Peyer's patch (tissue), 4 donors: ENCODE measurements at regions not wholly inside any gene's neighbourhood (a gene's known extent, or its start where the extent isn't known, plus 50 kb on each side); places are given as distances from the start of the nearest gene placed in this dataset.

Experiments used
- DNase-seq, 3 donors: peaks; one replicate each; pipeline ENCODE4 v3.0.0-alpha.2; 2017 to 2019
- H3K27ac ChIP-seq, 4 donors: fragments of 200-600 bp; sonication (generic); one replicate each; pipeline ENCODE4 v1.5.1; 2016 to 2019
- H3K27me3 ChIP-seq, 2 donors: fragments of 200-600 bp; sonication (generic); one replicate each; pipeline ENCODE4 v1.5.1; 2019
- H3K36me3 ChIP-seq, 3 donors: fragments of 200-600 bp; sonication (generic); one replicate each; pipeline ENCODE4 v1.5.1; 2016 to 2019
- H3K4me1 ChIP-seq, 4 donors: fragments of 200-600 bp; sonication (generic); one replicate each; pipeline ENCODE4 v1.5.1; 2016 to 2019
- H3K4me3 ChIP-seq, 4 donors: fragments of 200-600 bp; sonication (generic); 1 replicate in 3 of 4; 2 replicates in 1 of 4; pipeline ENCODE4 v1.5.1; 2016 to 2019; ENCODE audit warnings: mild to moderate bottlenecking in 1 of 4
- H3K9me3 ChIP-seq, 4 donors: fragments of 200-600 bp; sonication (generic); one replicate each; pipeline ENCODE4 v1.5.1; 2016 to 2019; ENCODE audit warnings: mild to moderate bottlenecking in 1 of 4
- CTCF ChIP-seq, 6 experiments: fragments of 450-650 bp in 4 of 6; fragments of 200-600 bp in 2 of 6; sonication (generic) in 1 of 6; IDR thresholded peaks; one replicate each; pipeline ENCODE4 v1.5.1; 2017 to 2019; ENCODE audit warnings: antibody characterized with exemption in 6 of 6, mild to moderate bottlenecking in 3 of 6, moderate library complexity in 1 of 6
- POLR2A ChIP-seq, 2 donors: fragments of 450-650 bp; IDR thresholded peaks; one replicate each; pipeline ENCODE4 v1.5.1; 2017; ENCODE audit warnings: antibody characterized with exemption in 2 of 2, mild to moderate bottlenecking in 2 of 2, moderate library complexity in 2 of 2

- no peaks in the 10 kb centered on the region for H3K27me3 ChIP-seq
- H3K36me3 ChIP-seq = no peaks in the 10 kb centered on the region
- H3K27ac ChIP-seq = no peak overlapping the region
- no peaks in the 10 kb centered on the region for H3K4me1 ChIP-seq
- no peak for DNase-seq
- H3K4me3 ChIP-seq = no peak overlapping the region
- no peak for TF ChIP-seq POLR2A (IDR thresholded peaks at IDR 0.05)
- TF ChIP-seq CTCF (IDR thresholded peaks at IDR 0.05) = no peak
- no peaks in the 10 kb centered on the region for H3K9me3 ChIP-seq
These were observed 821.8 kb upstream of the PCDH9 start for GRCh38 chr13:68051910-68052309.

GRCh38 chr13:68050761-68051160 is 820.6 kb upstream of the PCDH9 start:
- no peak overlapping the region for H3K4me3 ChIP-seq
- no peaks in the 10 kb centered on the region for H3K27me3 ChIP-seq
- no peaks in the 10 kb centered on the region for H3K36me3 ChIP-seq
- DNase-seq = no peak
- H3K9me3 ChIP-seq = no peaks in the 10 kb centered on the region
- TF ChIP-seq POLR2A (IDR thresholded peaks at IDR 0.05) = no peak
- no peak for TF ChIP-seq CTCF (IDR thresholded peaks at IDR 0.05)
- no peak overlapping the region for H3K27ac ChIP-seq
- no peaks in the 10 kb centered on the region for H3K4me1 ChIP-seq

GRCh38 chr13:68048802-68049359 is 818.7 kb upstream of the PCDH9 start:
- Histone ChIP-seq H3K27me3 (no peaks in the 10 kb centered on the region), H3K4me3 (no peak overlapping the region), H3K36me3 (no peaks in the 10 kb centered on the region), H3K4me1 (no peaks in the 10 kb centered on the region), H3K27ac (no peak overlapping the region), H3K9me3 (no peaks in the 10 kb centered on the region)
- no peak for DNase-seq
- TF ChIP-seq POLR2A (IDR thresholded peaks at IDR 0.05) (no peak), CTCF (IDR thresholded peaks at IDR 0.05) (no peak)

GRCh38 chr13:68047889-68048288 is 817.8 kb upstream of the PCDH9 start:
- no peaks in the 10 kb centered on the region for H3K9me3 ChIP-seq
- no peak overlapping the region for H3K4me3 ChIP-seq
- H3K27me3 ChIP-seq = no peaks in the 10 kb centered on the region
- no peaks in the 10 kb centered on the region for H3K36me3 ChIP-seq
- H3K4me1 ChIP-seq = no peaks in the 10 kb centered on the region
- H3K27ac ChIP-seq = no peak overlapping the region
- no peak for TF ChIP-seq POLR2A (IDR thresholded peaks at IDR 0.05)
- no peak for TF ChIP-seq CTCF (IDR thresholded peaks at IDR 0.05)
- DNase-seq = no peak

- H3K27ac ChIP-seq = no peak overlapping the region
- H3K4me1 ChIP-seq = no peaks in the 10 kb centered on the region
- TF ChIP-seq CTCF (IDR thresholded peaks at IDR 0.05) (no peak), POLR2A (IDR thresholded peaks at IDR 0.05) (no peak)
- H3K27me3 ChIP-seq = no peaks in the 10 kb centered on the region
- DNase-seq = no peak
- H3K36me3 ChIP-seq = no peaks in the 10 kb centered on the region
- no peak overlapping the region for H3K4me3 ChIP-seq
- no peaks in the 10 kb centered on the region for H3K9me3 ChIP-seq
These were observed 816.8 kb upstream of the PCDH9 start for GRCh38 chr13:68046903-68047302.
